ENCODE measurements at regions not wholly inside any gene's neighbourhood (a gene's known extent, or its start where the extent isn't known, plus 50 kb on each side); places are given as distances from the start of the nearest gene placed in this dataset.
"Not testable (repeated sequence)": the region's sequence is repeated elsewhere in the genome, so short reads cannot be mapped to it uniquely, and the experiment has no call there.

DNA sequence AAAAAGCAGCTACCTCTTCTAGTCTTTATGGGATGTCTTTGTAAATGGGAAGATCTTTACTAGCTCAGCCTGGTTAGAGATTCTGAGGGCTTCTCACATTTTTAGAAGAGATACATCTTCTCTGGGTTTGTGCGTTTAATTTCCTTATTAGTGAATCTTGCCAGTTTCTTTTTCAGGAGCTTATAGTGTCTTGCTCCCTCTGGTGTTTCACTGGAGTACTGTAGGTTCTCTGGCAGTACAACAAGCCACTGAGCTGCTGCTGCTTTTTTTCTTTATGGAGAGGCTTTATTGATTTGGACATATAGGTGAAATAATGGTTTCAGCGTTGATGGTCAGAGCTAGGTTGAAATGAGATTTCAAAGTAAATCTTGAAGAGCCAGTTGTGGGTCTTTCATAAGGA lies 82.9 kb downstream of the LAS1L start:
- no peak for DNase-seq

DNA sequence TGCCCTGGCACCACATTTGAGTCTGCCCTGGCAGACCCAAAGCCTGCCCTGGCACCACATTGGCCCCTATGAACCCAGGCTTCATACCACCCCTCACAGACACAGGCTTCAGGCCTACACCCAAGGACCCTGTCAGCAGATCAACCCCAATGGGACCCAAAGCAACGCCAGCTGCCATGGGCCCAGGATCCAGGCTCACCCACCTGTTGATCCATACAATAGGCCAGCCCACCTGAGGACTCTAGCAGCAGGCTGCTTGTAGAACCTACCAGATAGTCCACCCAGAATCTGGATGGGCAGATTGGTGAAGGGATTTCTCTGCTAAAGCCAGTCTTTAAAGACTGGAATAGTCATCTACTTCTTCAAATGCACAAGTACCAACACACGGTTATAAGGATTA lies 114.4 kb downstream of the LAS1L start:
- no peak for DNase-seq

- DNase-seq: not testable (repeated sequence)
Measured at GRCh38 chrX:65407662-65408061, 126.9 kb downstream of the LAS1L start.

DNA sequence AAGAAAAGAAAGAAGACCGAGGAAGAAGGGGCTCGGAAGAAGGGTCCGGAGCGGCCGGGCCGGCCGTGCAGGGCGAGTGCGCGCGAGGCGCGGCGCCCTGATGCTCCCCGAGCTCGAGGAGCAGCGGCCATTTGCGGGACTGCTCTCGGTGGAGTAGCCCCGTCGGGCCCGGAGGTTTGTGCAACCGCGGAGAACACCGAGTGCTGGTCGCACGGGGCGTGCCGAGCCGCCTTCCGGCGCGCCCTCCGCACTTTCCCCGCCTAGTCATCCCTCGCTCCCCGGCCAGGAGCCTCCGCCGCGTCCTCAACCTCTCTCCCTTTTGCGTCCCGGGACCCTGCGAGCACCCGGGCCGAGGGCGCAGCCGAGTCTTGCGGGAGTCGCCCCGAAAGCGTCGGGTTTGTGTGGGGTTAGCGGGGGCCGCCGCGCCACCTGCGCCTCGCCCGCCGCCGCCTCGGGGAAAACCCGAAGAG lies 127.4 kb downstream of the LAS1L start:
- peak; percentile 16 to 31 for DNase-seq

- DNase-seq: peak; percentile 19 to 51
Measured at GRCh38 chrX:65406532-65406931, 128.1 kb downstream of the LAS1L start.

GRCh38 chrX:65392284-65392683 lies 142.3 kb downstream of the LAS1L start:
- DNase-seq: no peak

- not testable (repeated sequence) for DNase-seq
Measured at GRCh38 chrX:65389120-65389519, 145.5 kb downstream of the LAS1L start.

Data from stimulated activated CD4-positive, alpha-beta T cell treated with anti-CD3 and anti-CD28 coated beads, Interleukin-2, amount 100 ng/mL, for 24 hours (primary cell).